WERI-Rb-1 (cell line): ENCODE measurements at regions not wholly inside any gene's neighbourhood (a gene's known extent, or its start where the extent isn't known, plus 50 kb on each side); places are given as distances from the start of the nearest gene placed in this dataset.

Source experiments
- DNase-seq: peaks from one replicate; pipeline ENCODE4 v3.0.0-alpha.2; 2020
- H3K27ac ChIP-seq: fragments of 250-450 bp; sonication (Bioruptor Pico); 2 replicates; pipeline ENCODE4 v1.5.1; 2020; ENCODE audit warnings: mild to moderate bottlenecking, moderate library complexity
- H3K27me3 ChIP-seq: fragments of 250-450 bp; sonication (Bioruptor Pico); 2 replicates; pipeline ENCODE4 v1.5.1; 2021; ENCODE audit warnings: mild to moderate bottlenecking, low read depth, moderate library complexity; ENCODE audit not compliant: insufficient read depth, severe bottlenecking
- H3K36me3 ChIP-seq: fragments of 250-450 bp; sonication (Bioruptor Pico); 2 replicates; pipeline ENCODE4 v1.5.1; 2020; ENCODE audit warnings: mild to moderate bottlenecking, moderate library complexity
- H3K4me3 ChIP-seq: 2 replicates; pipeline ENCODE4 v1.5.1; 2011; ENCODE audit warnings: low read depth, mild to moderate bottlenecking, control low read depth, low read length
- H3K9me3 ChIP-seq: fragments of 250-450 bp; sonication (Bioruptor Pico); 2 replicates; pipeline ENCODE4 v1.5.1; 2021; ENCODE audit warnings: mild to moderate bottlenecking, moderate library complexity; ENCODE audit not compliant: severe bottlenecking
- CTCF ChIP-seq: IDR thresholded peaks from 2 replicates; pipeline ENCODE4 v1.5.1; 2011; ENCODE audit warnings: low read depth, mild to moderate bottlenecking, control low read depth, inconsistent platforms, low read length

GRCh38 chr10:105697290-105697780 lies 1056.2 kb downstream of the SORCS3 start:
- Histone ChIP-seq H3K27me3 (no peaks in the 10 kb centered on the region), H3K36me3 (no peaks in the 10 kb centered on the region), H3K27ac (no peak overlapping the region), H3K9me3 (no peaks in the 10 kb centered on the region), H3K4me3 (no peak overlapping the region)
- no peak for TF ChIP-seq CTCF
- DNase-seq = no peak

GRCh38 chr10:105691811-105692210 lies 1050.7 kb downstream of the SORCS3 start:
- peak; percentile 24 for DNase-seq
- H3K9me3 ChIP-seq = no peaks in the 10 kb centered on the region
- no peaks in the 10 kb centered on the region for H3K27me3 ChIP-seq
- H3K36me3 ChIP-seq = no peaks in the 10 kb centered on the region
- no peak overlapping the region for H3K4me3 ChIP-seq
- TF ChIP-seq CTCF = peak; percentile 58
- no peak overlapping the region for H3K27ac ChIP-seq

- Histone ChIP-seq H3K36me3 (no peaks in the 10 kb centered on the region), H3K9me3 (peaks cover 7% of the 10 kb centered on the region), H3K27me3 (no peaks in the 10 kb centered on the region), H3K27ac (no peak overlapping the region), H3K4me3 (no peak overlapping the region)
- no peak for DNase-seq
- TF ChIP-seq CTCF = no peak
Measured at GRCh38 chr10:105682911-105683310, 1041.8 kb downstream of the SORCS3 start.

GRCh38 chr10:105681051-105681450 lies 1040.0 kb downstream of the SORCS3 start:
- DNase-seq = no peak
- Histone ChIP-seq H3K4me3 (no peak overlapping the region), H3K27ac (no peak overlapping the region), H3K27me3 (no peaks in the 10 kb centered on the region), H3K9me3 (peaks cover 16% of the 10 kb centered on the region), H3K36me3 (no peaks in the 10 kb centered on the region)
- no peak for TF ChIP-seq CTCF

- Histone ChIP-seq H3K9me3 (peaks cover 16% of the 10 kb centered on the region), H3K4me3 (no peak overlapping the region), H3K27me3 (no peaks in the 10 kb centered on the region), H3K36me3 (no peaks in the 10 kb centered on the region), H3K27ac (no peak overlapping the region)
- no peak for TF ChIP-seq CTCF
- DNase-seq = no peak
Measured at GRCh38 chr10:105679781-105680180, 1038.7 kb downstream of the SORCS3 start.

- DNase-seq = peak; percentile 9
- H3K9me3 ChIP-seq = peaks cover 9% of the 10 kb centered on the region
- TF ChIP-seq CTCF = no peak
- no peak overlapping the region for H3K27ac ChIP-seq
- H3K36me3 ChIP-seq = no peaks in the 10 kb centered on the region
- no peaks in the 10 kb centered on the region for H3K27me3 ChIP-seq
- no peak overlapping the region for H3K4me3 ChIP-seq
Measured at GRCh38 chr10:105675333-105675732, 1034.2 kb downstream of the SORCS3 start.
